MCF 10A (cell line): ENCODE measurements at regions not wholly inside any gene's neighbourhood (a gene's known extent, or its start where the extent isn't known, plus 50 kb on each side); places are given as distances from the start of the nearest gene placed in this dataset.

Experiments used
- BruUV-seq: library from RNA; stranded (reverse); fragments of 400-500 nt; replicated peaks from 2 replicates; lab custom pipeline; 2021; lab: Mats Ljungman, UMichigan
- CTCF ChIA-PET: fragments of 300-600 bp; sonication (Branson Sonifier 250); formaldehyde crosslinking; extraction: SDS; loops from one replicate; lab custom pipeline; 2021; ENCODE audit warnings: antibody characterized with exemption, inconsistent platforms; lab: Yijun Ruan, JAX
- POLR2A ChIA-PET: fragments of 300-600, 350-650 bp; sonication (Branson Sonifier 250); formaldehyde crosslinking; extraction: SDS; loops from one replicate; lab custom pipeline; 2020; ENCODE audit warnings: antibody characterized with exemption, inconsistent platforms; lab: Yijun Ruan, JAX
- DNase-seq: peaks from one replicate; pipeline ENCODE4 v3.0.0-alpha.2; 2018; ENCODE audit not compliant: unreplicated experiment
- H3K27ac Mint-ChIP-seq: one replicate; pipeline ENCODE4 v1.8.0; 2022; ENCODE audit warnings: mild to moderate bottlenecking, low read depth, mixed read lengths; ENCODE audit not compliant: unreplicated experiment
- H3K27me3 Mint-ChIP-seq: one replicate; pipeline ENCODE4 v1.8.0; 2022; ENCODE audit warnings: mixed read lengths; ENCODE audit not compliant: insufficient read depth, unreplicated experiment
- H3K36me3 Mint-ChIP-seq: one replicate; pipeline ENCODE4 v1.8.0; 2022; ENCODE audit warnings: mild to moderate bottlenecking, moderate library complexity, mixed read lengths; ENCODE audit not compliant: insufficient read depth, unreplicated experiment
- H3K4me1 Mint-ChIP-seq: one replicate; pipeline ENCODE4 v1.8.0; 2022; ENCODE audit warnings: mixed read lengths; ENCODE audit not compliant: insufficient read depth, unreplicated experiment
- H3K4me3 Mint-ChIP-seq: one replicate; pipeline ENCODE4 v1.8.0; 2022; ENCODE audit warnings: mild to moderate bottlenecking, moderate library complexity, mixed read lengths; ENCODE audit not compliant: unreplicated experiment
- H3K9me3 Mint-ChIP-seq: one replicate; pipeline ENCODE4 v1.8.0; 2022; ENCODE audit warnings: mixed read lengths; ENCODE audit not compliant: unreplicated experiment
- intact Hi-C: fragments of 100-400 bp; cut with micrococcal nuclease; formaldehyde crosslinking; loops from 2 replicates; pipeline ENCODE4 v1.14.1; 2022
- TF ChIP-seq, protein P1 (sequence below): fragments of 200-600 bp; IDR thresholded peaks from one replicate; pipeline ENCODE4 v1.8.0; 2022; ENCODE audit warnings: antibody characterized with exemption, mild to moderate bottlenecking; ENCODE audit not compliant: unreplicated experiment

DNA sequence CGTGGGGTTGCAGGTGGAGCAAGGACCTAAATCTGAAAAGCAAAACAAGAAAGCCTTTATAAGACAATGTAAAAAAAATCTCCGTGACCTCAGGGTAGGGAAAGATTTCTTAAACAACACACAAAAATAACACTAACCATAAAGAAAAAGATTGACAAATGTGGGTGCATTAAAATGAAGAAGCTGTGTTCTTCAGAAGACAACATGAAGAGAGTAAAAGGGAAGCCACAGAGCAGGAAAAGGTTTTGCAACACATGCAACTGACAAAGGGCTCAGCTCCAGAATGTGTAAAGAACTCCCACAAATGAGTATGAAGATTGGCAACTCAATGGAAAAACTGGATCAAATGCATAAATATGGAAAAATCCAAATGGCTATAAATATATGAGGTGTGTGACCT, 74.2 kb downstream of the MAGEF1 start:
- no TSS peak for BruUV-seq
- TF ChIP-seq, protein P1, sequence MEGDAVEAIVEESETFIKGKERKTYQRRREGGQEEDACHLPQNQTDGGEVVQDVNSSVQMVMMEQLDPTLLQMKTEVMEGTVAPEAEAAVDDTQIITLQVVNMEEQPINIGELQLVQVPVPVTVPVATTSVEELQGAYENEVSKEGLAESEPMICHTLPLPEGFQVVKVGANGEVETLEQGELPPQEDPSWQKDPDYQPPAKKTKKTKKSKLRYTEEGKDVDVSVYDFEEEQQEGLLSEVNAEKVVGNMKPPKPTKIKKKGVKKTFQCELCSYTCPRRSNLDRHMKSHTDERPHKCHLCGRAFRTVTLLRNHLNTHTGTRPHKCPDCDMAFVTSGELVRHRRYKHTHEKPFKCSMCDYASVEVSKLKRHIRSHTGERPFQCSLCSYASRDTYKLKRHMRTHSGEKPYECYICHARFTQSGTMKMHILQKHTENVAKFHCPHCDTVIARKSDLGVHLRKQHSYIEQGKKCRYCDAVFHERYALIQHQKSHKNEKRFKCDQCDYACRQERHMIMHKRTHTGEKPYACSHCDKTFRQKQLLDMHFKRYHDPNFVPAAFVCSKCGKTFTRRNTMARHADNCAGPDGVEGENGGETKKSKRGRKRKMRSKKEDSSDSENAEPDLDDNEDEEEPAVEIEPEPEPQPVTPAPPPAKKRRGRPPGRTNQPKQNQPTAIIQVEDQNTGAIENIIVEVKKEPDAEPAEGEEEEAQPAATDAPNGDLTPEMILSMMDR, result no peak
- H3K27me3 Mint-ChIP-seq, result no peaks in the 10 kb centered on the region
- no peaks in the 10 kb centered on the region for H3K9me3 Mint-ChIP-seq
- peaks cover 22% of the 10 kb centered on the region for H3K4me1 Mint-ChIP-seq
- no peak overlapping the region for H3K4me3 Mint-ChIP-seq
- H3K27ac Mint-ChIP-seq, result no peak overlapping the region
- intact Hi-C loops, result no loop called here
- H3K36me3 Mint-ChIP-seq, result no peaks in the 10 kb centered on the region
- ChIA-PET POLR2A (interaction anchor here (1.0 to 1.6 kb wide), 5 partner anchors 14 to 127 kb away, joined by 3 to 7 read pairs (median 4); no protein-coding TSS in a partner anchor), CTCF (interaction anchor here (0.6 kb wide), 1 partner anchor 111 kb away, joined by 3 read pairs; no protein-coding TSS in a partner anchor)
- DNase-seq, result no peak

DNA sequence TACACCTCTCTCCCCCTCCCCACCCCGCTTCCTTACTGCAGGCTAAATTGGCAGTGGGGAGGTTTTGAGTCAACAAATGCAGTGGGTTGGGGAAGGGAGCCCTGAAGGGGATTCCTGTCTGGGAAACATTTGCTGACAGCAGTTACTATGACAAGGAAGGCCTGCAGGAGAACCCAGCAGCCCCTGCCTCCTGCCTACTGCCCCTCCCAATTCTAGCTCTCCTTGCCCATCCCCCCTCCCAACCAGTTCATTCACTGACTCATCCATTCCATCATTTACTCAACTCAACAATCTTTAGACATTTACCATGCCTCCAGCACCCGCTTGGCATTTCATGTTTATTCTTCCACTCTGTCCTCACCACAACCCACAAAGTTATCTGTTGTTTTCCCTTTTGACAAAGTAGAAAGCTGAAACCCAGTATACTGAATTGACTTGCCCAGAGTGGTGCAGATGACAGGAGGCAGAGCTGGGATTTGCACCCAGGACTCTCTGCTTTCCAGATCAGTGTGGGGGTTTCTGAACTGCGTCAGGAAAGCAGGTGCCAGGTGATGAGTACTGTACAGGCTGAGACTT, 75.0 kb downstream of the MAGEF1 start:
- no TSS peak for BruUV-seq
- Mint-ChIP-seq H3K4me1 (peaks cover 28% of the 10 kb centered on the region), H3K27me3 (no peaks in the 10 kb centered on the region), H3K4me3 (no peak overlapping the region), H3K27ac (no peak overlapping the region), H3K36me3 (no peaks in the 10 kb centered on the region), H3K9me3 (no peaks in the 10 kb centered on the region)
- DNase-seq, result peak; percentile 81
- intact Hi-C loops, result no loop called here
- ChIA-PET POLR2A (interaction anchor here (0.8 to 3.8 kb wide), 6 partner anchors 15 to 128 kb away, joined by 3 to 11 read pairs (median 3); no protein-coding TSS in a partner anchor), CTCF (interaction anchor here (0.6 to 1.4 kb wide), 5 partner anchors 16 to 283 kb away, joined by 3 to 5 read pairs (median 4); no protein-coding TSS in a partner anchor)
- TF ChIP-seq, protein P1, result no peak

GRCh38 chr3:184635774-184636173, 74.2 kb downstream of the EPHB3 start:
- Mint-ChIP-seq H3K27me3 (no peaks in the 10 kb centered on the region), H3K36me3 (no peaks in the 10 kb centered on the region), H3K27ac (no peak overlapping the region), H3K4me1 (peaks cover 28% of the 10 kb centered on the region), H3K9me3 (no peaks in the 10 kb centered on the region), H3K4me3 (no peak overlapping the region)
- ChIA-PET POLR2A (interaction anchor here (0.9 to 3.8 kb wide), 2 partner anchors 16 to 75 kb away, joined by 3 to 11 read pairs; no protein-coding TSS in a partner anchor), CTCF (interaction anchor here (0.7 to 1.2 kb wide), 3 partner anchors 15 to 282 kb away, joined by 3 to 4 read pairs (median 3); no protein-coding TSS in a partner anchor)
- DNase-seq, result no peak
- no TSS peak for BruUV-seq
- intact Hi-C loops, result no loop called here
- TF ChIP-seq, protein P1, result no peak

GRCh38 chr3:184635126-184635525, 73.5 kb downstream of the EPHB3 start:
- intact Hi-C loops, result no loop called here
- Mint-ChIP-seq H3K4me1 (peaks cover 28% of the 10 kb centered on the region), H3K36me3 (no peaks in the 10 kb centered on the region), H3K27me3 (no peaks in the 10 kb centered on the region), H3K4me3 (no peak overlapping the region), H3K27ac (no peak overlapping the region), H3K9me3 (no peaks in the 10 kb centered on the region)
- peak; percentile 58 for DNase-seq
- BruUV-seq, result no TSS peak
- ChIA-PET CTCF (interaction anchor here (0.6 to 2.5 kb wide), 6 partner anchors 21 to 142 kb away, joined by 3 to 8 read pairs (median 4); partner anchors contain the start of gene EPHB3), POLR2A (interaction anchor here (3.8 kb wide), 1 partner anchor 17 kb away, joined by 11 read pairs; no protein-coding TSS in a partner anchor)
- TF ChIP-seq, protein P1, result no peak
